ENCODE measurements at regions not wholly inside any gene's neighbourhood (a gene's known extent, or its start where the extent isn't known, plus 50 kb on each side); places are given as distances from the start of the nearest gene placed in this dataset.

DNA sequence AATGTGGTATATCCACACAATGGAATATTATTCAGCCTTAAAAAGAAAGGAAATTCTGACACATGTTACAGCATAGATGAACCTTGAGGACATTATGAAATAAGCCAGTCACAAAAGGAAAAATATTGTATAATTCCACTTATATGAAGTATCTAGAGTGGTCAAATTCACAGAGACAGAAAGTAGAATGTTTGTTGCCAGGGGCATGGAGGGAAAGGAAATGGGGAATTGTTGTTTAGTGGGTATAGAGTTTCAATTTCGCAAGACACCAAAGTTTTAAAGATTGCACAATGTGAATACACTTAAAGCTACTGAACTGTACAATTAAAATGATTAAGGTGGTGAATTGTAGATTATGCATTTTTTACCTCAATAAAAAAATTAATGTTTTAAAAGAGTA lies 92.9 kb downstream of the TXNL1 start:
- H3K9ac ChIP-seq (ENCODE audit: insufficient read depth in 1 of 2, low read depth in 2 of 2, low read length in 2 of 2) = no peak overlapping the region
- no peaks in the 10 kb centered on the region for H4K20me1 ChIP-seq (replicated peaks; ENCODE audit: control insufficient read depth, insufficient read depth, low read length)
- DNase-seq (ENCODE audit: extremely low read depth in 1 of 4, low spot score in 3 of 4) (no peak), ATAC-seq (no peak), FAIRE-seq (no peak)
- intact Hi-C loops (cut with micrococcal nuclease) = no loop called here
- no peaks in the 10 kb centered on the region for H3K79me2 ChIP-seq (ENCODE audit: control insufficient read depth, insufficient read depth, low read length)
- no peak overlapping the region for H3K4me3 ChIP-seq
- BruUV-seq (replicated peaks) = no TSS peak
- WGBS (ENCODE audit: insufficient coverage, low coverage, missing lambda C conversion rate) = 0% methylated on average over 1 of the region's 1 CpG
- no peak overlapping the region for H2AFZ ChIP-seq (ENCODE audit: low read depth, low read length)
- ChIA-PET CTCF (ENCODE audit: low intra/inter-chr PET ratio) (no interaction called here), POLR2A (no interaction called here)
- no peaks in the 10 kb centered on the region for H3K27me3 ChIP-seq (ENCODE audit: control insufficient read depth in 2 of 2, insufficient read depth in 2 of 2, low read length in 2 of 2)
- no peaks in the 10 kb centered on the region for H3K9me3 ChIP-seq (replicated peaks; ENCODE audit: control insufficient read depth, insufficient read depth, low read depth, low read length)
- in situ Hi-C loops (cut with MboI) = no loop called here
- no peak overlapping the region for H3K4me2 ChIP-seq (ENCODE audit: insufficient read depth, low read length)
- no peaks in the 10 kb centered on the region for H3K4me1 ChIP-seq (replicated peaks in 1 of 2; ENCODE audit: control insufficient read depth in 2 of 2, insufficient read depth in 2 of 2, low read length in 2 of 2)
- no peaks in the 10 kb centered on the region for H3K9me1 ChIP-seq (ENCODE audit: control insufficient read depth, insufficient read depth, low read length)
- peak; percentile 16; the same call in 1 of the 2 replicates for TF ChIP-seq CEBPB (tag; IDR thresholded peaks at IDR 0.05)
- TF ChIP-seq ZNF12 (CRISPR knock-in tag; IDR thresholded peaks at IDR 0.05) = no peak
- no peak for TF ChIP-seq RBBP5 (IDR thresholded peaks at IDR 0.05; ENCODE audit: borderline replicate concordance, insufficient read depth, low read length, poor library complexity, severe bottlenecking)
- TF ChIP-seq CC2D1A (IDR thresholded peaks at IDR 0.05) = no peak
- no peak for TF ChIP-seq CEBPG (CRISPR knock-in tag; IDR thresholded peaks at IDR 0.05)
- TF ChIP-seq CEBPG (tag; conservative IDR thresholded peaks at IDR 0.05 in 1 of 2, IDR thresholded peaks at IDR 0.05 in 1 of 2) = peak in 1 of 2 experiments; percentile 22; a peak in 1 of 4 replicates
- TF ChIP-seq ZNF324 (CRISPR knock-in tag; IDR thresholded peaks at IDR 0.05) = no peak
- TF ChIP-seq FUS (optimal IDR thresholded peaks at IDR 0.05; ENCODE audit: low read depth, low read length) = no peak
- no peak overlapping the region for H3K27ac ChIP-seq (ENCODE audit: extremely low read depth, low read depth, low read length)
- H3K36me3 ChIP-seq (ENCODE audit: control insufficient read depth, insufficient read depth, low read length) = no peaks in the 10 kb centered on the region

DNA sequence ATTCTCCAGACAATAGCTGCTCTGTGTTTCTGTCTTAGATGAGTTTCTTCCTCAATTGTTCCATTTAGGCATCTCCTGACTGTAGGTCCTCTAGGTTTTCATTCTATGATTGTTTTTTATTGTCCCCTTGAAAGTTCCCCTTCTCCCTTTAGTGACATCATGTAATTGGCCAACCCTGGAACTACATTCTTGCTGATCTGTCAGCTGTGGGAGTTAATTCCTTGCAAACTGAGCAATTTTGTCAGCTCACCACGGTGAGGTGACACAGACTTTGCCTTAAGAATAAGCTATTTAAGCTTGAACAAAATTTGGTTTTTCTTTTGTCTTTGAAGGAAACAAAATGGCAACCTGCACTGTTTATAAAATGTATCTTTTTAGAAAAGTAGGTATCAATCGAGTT lies 95.9 kb downstream of the TXNL1 start:
- H3K36me3 ChIP-seq (ENCODE audit: control insufficient read depth, insufficient read depth, low read length) = no peaks in the 10 kb centered on the region
- POLR2A ChIA-PET = no interaction called here
- FAIRE-seq = no peak
- H3K9me3 ChIP-seq (replicated peaks; ENCODE audit: control insufficient read depth, insufficient read depth, low read depth, low read length) = no peaks in the 10 kb centered on the region
- no peaks in the 10 kb centered on the region for H3K9me1 ChIP-seq (ENCODE audit: control insufficient read depth, insufficient read depth, low read length)
- no peaks in the 10 kb centered on the region for H3K27me3 ChIP-seq (ENCODE audit: control insufficient read depth in 2 of 2, insufficient read depth in 2 of 2, low read length in 2 of 2)
- H3K27ac ChIP-seq (ENCODE audit: extremely low read depth, low read depth, low read length) = no peak overlapping the region
- intact Hi-C loops (cut with micrococcal nuclease) = no loop called here
- no peaks in the 10 kb centered on the region for H3K79me2 ChIP-seq (ENCODE audit: control insufficient read depth, insufficient read depth, low read length)
- BruUV-seq (replicated peaks) = no TSS peak
- no peaks in the 10 kb centered on the region for H3K4me1 ChIP-seq (replicated peaks in 1 of 2; ENCODE audit: control insufficient read depth in 2 of 2, insufficient read depth in 2 of 2, low read length in 2 of 2)
- H2AFZ ChIP-seq (ENCODE audit: low read depth, low read length) = no peak overlapping the region
- no peak overlapping the region for H3K9ac ChIP-seq (ENCODE audit: insufficient read depth in 1 of 2, low read depth in 2 of 2, low read length in 2 of 2)
- no peak overlapping the region for H3K4me2 ChIP-seq (ENCODE audit: insufficient read depth, low read length)
- 0% methylated on average over 2 of the region's 2 CpGs for WGBS (ENCODE audit: insufficient coverage, low coverage, missing lambda C conversion rate)
- DNase-seq (ENCODE audit: extremely low read depth in 1 of 4, low spot score in 3 of 4) = no peak
- ATAC-seq = no peak
- in situ Hi-C loops (cut with MboI) = no loop called here
- CTCF ChIA-PET (ENCODE audit: low intra/inter-chr PET ratio) = no interaction called here
- H4K20me1 ChIP-seq (replicated peaks; ENCODE audit: control insufficient read depth, insufficient read depth, low read length) = no peaks in the 10 kb centered on the region
- no peak overlapping the region for H3K4me3 ChIP-seq
- TF ChIP-seq HDAC6 (IDR thresholded peaks at IDR 0.05; ENCODE audit: low read depth, low read length) (no peak), CHD4 (IDR thresholded peaks at IDR 0.05; ENCODE audit: insufficient read depth, insufficient replicate concordance, low read depth, low read length, poor library complexity, severe bottlenecking) (no peak), NUFIP1 (IDR thresholded peaks at IDR 0.05; ENCODE audit: partially characterized antibody) (no peak), ASH1L (IDR thresholded peaks at IDR 0.05; ENCODE audit: borderline replicate concordance, low read depth, partially characterized antibody) (no peak), CHD2 (IDR thresholded peaks at IDR 0.05; ENCODE audit: low read depth, low read length) (no peak), BHLHE40 (IDR thresholded peaks at IDR 0.05; ENCODE audit: low read length) (no peak)
- TF ChIP-seq, protein P1, sequence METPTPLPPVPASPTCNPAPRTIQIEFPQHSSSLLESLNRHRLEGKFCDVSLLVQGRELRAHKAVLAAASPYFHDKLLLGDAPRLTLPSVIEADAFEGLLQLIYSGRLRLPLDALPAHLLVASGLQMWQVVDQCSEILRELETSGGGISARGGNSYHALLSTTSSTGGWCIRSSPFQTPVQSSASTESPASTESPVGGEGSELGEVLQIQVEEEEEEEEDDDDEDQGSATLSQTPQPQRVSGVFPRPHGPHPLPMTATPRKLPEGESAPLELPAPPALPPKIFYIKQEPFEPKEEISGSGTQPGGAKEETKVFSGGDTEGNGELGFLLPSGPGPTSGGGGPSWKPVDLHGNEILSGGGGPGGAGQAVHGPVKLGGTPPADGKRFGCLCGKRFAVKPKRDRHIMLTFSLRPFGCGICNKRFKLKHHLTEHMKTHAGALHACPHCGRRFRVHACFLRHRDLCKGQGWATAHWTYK (CRISPR knock-in tag; IDR thresholded peaks at IDR 0.05) = no peak
- TF ChIP-seq, protein P2, sequence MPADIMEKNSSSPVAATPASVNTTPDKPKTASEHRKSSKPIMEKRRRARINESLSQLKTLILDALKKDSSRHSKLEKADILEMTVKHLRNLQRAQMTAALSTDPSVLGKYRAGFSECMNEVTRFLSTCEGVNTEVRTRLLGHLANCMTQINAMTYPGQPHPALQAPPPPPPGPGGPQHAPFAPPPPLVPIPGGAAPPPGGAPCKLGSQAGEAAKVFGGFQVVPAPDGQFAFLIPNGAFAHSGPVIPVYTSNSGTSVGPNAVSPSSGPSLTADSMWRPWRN (IDR thresholded peaks at IDR 0.05; ENCODE audit: low read depth) = no peak
